Sciatic nerve (tissue), 2 donors: ENCODE measurements at regions not wholly inside any gene's neighbourhood (a gene's known extent, or its start where the extent isn't known, plus 50 kb on each side); places are given as distances from the start of the nearest gene placed in this dataset.

Experiments used
- ATAC-seq: fragments of 200-7000 bp; cut with Tn5 transposase; one replicate; pipeline ENCODE4 v1.9.1; 2020; ENCODE audit warnings: mild to moderate bottlenecking, moderate library complexity
- DNase-seq: peaks from one replicate; pipeline ENCODE4 v3.0.0-alpha.2; 2020; ENCODE audit warnings: low spot score
- intact Hi-C: fragments of 100-400 bp; cut with DNase I; formaldehyde crosslinking; loops from one replicate; pipeline ENCODE4 v1.14.2; 2022
- donor health status: DM: no; HTN: no; CAD: no.
- donor health status: DM: no; HTN: no; CAD: no.

DNA sequence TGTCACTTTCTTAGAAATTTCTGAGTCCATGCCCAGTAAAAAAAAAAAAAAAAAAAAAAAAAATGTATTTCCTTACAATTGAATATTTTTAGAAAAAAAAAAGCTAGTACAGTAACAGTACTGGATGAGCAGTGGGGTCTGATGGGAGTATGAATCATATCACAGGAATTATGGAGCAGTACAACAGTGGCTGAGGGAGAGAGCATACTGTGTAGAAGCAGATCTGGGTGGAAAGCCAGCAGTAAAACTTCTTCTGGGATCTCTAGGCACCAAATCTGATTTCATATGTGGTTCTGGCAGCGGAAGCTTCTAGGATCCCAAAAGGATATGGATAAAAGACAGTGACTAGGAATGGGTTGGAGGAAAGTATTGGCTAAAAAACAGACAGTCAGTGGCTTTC lies 414.9 kb upstream of the FSHR start:
- intact Hi-C loops = no loop called here
- DNase-seq (no peak), ATAC-seq (no peak)

DNA sequence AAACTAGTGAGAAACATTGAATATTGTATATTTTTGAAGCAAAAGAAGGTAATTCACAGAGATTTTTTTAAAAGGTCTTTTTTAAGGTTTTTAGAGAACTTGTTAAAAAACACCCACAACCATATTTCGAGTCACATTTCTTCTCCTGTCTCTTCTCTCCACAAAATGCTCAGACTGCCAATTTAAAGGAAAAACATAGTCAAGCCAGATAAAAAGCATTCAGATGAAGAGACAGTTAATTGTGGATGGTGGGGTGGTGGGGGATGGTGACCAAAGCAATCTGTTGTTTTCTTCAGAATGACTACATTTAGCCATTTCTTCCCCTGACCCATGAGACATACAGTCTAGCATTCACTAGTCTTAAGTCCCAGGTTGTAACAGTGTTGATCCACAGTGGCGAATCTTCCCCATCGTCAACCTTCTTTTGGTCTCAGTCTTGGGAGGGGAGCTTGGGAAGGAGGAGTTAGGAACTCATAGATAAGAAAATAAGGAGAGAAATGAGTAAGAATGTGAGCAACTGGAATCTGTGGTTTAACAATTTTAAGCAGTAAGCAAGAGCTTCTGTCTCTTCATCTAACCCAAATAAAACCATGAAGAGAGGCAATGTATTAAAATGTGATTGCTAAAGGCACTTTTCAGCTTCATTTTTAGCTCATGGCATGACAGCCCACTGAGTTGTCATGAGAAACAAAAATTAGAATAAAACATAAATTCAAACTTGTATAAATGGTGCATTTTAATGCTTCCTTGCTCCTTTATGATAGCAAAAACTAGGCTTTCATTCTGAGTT lies 413.7 kb upstream of the FSHR start:
- no peak for DNase-seq
- ATAC-seq = no peak
- intact Hi-C loops = no loop called here

DNA sequence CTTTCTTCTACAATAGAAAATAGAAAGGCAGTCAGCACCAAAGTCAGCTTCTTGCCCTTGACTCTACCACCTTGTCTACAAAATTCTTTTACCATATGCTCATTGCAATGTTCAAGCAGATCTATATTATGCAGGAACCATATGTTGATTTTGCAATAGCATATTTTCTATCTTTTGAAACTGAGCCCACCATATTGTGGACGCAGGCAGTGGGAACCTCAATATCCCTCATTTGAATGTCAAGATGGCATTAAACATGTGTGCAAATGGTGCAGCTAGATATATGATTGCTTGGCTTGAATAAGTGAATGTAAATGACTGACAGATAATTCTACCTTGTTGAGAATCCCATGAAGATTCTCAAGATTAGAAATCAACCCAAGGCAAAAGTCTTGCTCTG lies 412.7 kb upstream of the FSHR start:
- no peak for ATAC-seq
- no peak for DNase-seq
- intact Hi-C loops = no loop called here

DNA sequence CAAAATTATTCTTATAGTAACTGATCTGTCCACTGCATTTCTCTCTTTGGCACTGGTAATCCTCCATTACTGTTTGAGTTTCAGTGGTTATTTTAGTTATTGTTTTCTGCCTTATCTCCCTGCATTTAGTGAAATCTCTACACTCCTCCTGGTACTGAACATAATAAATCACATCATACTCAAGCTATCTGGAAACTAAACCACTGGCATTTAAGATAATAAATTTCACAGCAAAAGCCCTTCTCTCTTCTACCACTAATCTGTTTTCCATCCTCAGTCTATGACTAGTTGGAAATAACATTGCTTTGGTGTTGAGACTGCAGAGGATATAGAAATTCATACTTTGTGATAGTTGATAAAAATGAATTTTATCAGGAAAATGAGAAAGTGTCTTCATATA lies 399.3 kb upstream of the FSHR start:
- intact Hi-C loops = no loop called here
- no peak for ATAC-seq

DNA sequence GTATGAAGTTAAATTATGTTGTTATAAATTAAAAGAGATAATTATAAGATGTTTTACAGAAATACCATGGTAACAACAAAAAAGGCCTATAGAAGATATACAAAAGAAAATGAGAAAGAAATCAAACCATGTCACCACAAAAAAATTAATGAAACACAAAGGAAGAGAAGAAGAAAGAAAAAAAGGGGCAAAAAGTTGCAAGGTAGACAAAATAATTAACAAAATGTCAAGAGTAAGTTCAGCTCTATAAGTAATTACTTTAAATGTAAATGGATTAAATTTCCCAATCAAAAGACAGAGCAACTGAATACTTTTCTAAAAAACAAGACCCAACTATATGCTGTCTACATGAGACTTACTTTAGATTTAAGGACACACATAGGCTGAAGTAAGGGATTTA lies 378.4 kb upstream of the FSHR start:
- DNase-seq (no peak), ATAC-seq (no peak)
- intact Hi-C loops = no loop called here

More for the DNA sequence above, 399.3 kb upstream of the FSHR start:
- DNase-seq = no peak

DNA sequence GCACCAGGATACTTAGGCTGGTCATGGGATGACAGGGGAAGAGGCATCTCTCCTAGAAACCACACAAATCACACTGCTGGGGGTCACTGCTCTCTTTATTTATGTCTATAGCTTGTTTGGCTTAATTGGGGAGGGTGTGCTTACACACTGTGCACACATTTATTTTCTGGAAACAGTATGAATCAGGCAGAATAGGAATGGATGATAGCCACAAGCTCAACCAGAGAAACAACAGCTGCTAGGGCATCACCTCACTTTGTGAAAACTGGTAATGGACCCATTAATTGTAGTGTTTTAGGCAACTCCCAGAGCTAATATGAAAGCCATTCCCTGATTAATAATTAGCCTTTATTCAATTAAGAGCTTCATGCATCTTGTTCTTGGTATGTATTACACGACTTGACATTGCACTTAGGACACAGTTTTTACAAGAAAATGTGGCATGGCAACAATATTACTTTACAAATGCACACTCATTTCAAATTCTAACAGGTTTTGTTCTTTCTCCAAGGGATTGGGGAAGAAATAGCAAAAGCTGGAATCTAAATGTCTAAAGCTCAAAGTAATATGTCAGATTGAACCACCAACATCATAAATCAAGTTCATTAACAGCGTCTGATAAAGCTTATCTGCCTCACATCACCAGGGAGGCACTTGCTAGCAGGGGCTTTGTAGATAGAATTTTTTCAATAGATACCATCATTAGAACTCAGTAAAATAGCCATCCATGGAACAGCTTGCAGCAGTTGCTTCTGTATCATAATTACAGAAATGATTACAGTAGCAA lies 361.9 kb upstream of the FSHR start:
- DNase-seq (no peak), ATAC-seq (no peak)
- intact Hi-C loops = no loop called here

DNA sequence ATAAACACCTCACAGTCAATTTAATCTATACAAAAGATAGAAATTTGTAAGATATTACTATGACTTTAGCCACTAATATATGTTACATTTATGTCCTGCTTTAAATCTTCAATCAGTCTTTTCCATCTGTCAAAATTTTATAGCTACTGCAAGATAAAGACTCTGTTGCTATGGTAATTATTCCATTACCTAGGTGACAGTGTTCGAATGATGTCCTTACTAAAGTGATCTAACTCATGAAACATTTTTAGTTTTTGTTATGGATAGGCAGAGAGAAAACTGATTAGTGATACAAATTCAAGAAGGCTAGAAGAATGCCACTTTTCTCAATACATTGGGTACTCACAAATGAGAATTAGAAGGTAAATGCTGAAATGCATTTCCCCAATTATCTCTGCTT lies 359.9 kb upstream of the FSHR start:
- no peak for ATAC-seq
- no peak for DNase-seq
- intact Hi-C loops = no loop called here

DNA sequence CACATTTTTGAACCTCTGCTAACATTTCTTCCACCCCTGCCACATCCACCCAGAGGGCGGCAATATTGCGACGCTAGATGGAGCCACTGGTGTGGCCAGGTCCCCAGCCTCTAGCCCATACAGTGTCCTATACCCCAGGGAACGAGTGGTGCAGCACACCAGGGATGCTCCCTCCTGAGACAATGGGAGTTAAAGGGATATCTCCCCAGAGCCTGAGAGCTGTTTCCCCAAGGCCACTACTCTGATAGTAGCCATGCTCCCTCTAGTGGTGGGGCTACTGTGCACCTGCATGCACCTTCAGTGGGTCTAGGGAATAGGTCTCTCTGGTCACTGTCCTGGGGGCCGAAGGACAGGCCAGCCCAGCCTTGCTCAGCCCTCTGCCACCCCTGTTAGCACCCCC lies 336.4 kb upstream of the FSHR start:
- DNase-seq (no peak), ATAC-seq (peak; percentile 30)
- intact Hi-C loops = no loop called here

DNA sequence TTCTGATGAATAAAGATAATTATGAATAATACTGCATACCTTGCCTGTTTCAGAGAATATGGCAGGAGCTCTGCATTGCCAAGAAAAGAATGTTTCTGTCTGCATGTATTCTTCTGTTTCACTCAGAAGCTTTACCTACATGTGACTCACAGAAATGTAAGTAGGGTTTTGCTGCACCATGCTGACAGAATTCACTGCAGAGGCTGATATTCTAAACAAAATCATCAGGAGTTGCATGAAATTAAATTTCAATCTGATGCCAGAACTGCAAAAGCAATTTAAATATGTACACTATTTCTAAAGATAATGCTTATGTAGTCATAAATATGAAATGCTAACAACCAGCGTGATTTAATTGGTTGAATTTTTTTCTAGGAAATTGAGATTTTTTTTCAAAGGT lies 332.8 kb upstream of the FSHR start:
- intact Hi-C loops = no loop called here
- ATAC-seq = no peak
- DNase-seq = no peak

DNA sequence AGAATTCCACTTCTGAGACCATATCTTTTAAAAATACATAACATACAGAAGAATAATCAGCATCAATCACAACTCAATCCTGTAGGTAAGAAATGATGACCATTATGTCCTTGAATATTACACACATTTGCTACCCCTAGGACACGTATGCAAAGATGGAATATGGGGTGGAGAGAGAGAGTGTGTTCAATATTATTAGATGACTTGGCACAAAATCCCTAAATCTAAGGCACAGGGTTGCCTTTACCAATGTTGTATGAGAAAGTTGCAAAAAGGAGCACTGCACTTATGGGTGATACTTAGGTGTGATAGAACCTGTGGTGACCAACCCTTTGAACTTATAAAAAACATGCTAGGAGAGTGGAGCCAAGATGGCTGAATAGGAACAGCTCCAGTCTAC lies 326.2 kb upstream of the FSHR start:
- ATAC-seq (no peak), DNase-seq (no peak)
- intact Hi-C loops = no loop called here

DNA sequence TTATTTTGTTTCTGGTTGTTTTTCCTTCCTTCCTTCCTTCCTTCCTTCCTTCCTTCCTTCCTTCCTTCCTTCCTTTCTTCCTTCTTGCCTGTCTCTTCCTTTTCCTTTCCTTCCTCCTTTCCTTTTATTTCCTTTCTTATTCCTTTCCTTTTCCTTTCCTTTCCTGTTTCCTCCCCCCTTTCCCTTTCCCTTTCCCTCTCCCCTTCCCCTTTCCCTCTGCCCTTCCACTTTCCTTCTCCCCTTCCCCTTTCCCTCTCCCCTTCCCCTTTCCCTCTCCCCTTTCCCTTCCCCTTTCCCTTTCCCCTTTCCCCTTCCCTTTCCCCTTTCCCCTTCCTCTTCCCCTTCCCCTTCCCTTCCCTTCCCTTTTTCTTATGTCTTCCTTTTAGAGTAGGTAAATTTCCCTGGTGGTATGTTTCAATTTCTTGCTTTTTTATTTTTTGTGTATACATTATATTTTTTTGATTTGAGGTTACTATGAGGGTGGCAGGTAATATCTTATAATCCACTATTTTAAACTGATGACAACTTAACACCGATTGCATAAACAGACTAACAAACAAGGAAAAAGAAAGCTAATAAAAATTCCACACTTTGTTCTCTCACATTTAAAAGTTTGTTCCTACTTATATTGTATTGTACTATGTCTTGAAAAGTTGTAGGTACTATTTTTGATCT lies 311.0 kb upstream of the FSHR start:
- intact Hi-C loops = no loop called here
- ATAC-seq (no peak), DNase-seq (no peak)

DNA sequence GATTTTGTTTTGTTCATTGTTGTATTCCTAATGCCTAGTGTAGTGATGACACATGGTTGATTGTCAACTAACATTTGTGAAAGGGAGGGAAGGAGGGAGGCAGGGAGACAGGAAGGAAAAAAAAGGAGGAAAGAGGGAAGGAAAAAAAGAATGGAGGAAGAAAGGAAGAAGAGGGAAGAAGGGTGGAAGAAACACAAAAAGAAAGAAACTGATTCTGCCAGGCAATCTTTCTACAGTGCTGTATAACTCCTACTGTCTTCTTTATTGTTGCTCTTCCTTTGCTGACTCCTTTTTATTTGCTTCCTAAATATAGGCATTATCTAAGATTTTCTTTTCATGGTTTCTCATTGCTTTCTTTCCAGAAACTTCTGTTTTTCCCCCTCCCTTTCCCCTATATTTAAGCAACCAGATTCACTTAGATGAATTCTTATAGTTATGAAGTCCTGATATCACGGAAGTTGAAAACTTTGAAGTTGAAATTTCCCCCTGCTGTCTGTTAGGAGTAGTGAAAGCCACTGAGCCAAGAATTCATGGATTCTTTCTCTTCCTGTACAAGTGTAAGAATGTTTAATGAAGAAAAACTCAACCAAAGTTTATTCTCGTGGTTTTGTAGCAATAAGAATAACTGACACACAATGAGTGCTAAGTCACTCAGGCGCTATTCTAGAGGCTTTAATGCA lies 305.1 kb upstream of the FSHR start:
- intact Hi-C loops = no loop called here
- ATAC-seq = no peak
- no peak for DNase-seq

DNA sequence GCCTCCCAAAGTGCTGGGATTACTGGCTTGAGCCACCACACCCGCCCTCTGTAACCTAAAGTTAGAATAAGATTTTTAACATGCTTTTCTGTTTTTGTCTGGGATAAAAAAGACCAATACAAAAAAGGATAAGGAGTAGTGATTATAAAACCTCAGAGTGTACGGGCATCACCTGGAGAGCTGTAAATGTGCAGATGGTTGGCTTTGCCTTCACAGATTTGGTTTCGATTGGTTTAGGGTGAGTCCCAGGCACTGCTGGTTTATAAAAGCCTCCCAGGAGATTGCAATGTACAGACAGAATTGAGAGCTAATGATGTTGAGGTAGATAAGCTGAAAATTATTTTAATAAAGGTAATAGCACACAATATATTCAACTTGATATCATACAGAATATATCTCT lies 289.7 kb upstream of the FSHR start:
- intact Hi-C loops = no loop called here
- DNase-seq (no peak), ATAC-seq (no peak)

DNA sequence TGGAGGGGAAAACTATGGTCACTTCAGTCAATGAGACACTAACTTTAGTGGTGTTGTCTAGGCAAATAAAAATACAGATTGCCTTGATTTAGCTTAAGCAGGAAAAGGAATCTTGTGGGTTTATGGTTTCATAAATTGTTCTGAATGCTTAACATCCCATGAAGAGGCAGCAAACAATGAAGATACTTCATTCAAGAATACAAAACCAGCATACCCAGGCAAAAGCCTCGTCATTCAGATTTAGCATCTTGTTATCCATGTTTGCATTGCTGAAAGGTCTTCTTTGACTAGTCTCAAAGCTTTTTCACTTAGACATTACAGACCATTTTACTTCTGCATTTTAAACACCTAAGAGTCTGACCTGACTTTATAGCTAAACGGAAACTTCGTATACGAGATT lies 272.7 kb upstream of the FSHR start:
- ATAC-seq (no peak), DNase-seq (no peak)
- intact Hi-C loops = no loop called here

DNA sequence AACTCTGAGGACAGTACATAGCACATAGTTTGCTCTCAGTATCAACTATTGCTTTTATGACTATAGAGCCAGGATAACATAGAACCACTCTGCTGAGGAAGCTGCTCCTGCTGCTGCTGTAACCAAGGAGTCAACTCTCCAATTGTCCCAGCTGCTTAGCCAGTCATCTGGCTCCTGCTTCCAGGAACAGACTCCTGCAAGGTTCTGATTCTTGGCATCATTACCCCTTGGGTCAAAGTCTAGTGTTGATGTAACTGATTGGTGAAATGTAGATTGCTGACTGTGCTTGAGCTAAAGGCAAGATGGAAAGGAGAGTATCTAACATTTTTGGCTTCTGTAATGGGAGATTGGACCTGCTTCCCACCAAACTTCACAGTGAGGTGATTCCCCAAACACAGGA lies 261.9 kb upstream of the FSHR start:
- DNase-seq (no peak), ATAC-seq (no peak)
- intact Hi-C loops = no loop called here

DNA sequence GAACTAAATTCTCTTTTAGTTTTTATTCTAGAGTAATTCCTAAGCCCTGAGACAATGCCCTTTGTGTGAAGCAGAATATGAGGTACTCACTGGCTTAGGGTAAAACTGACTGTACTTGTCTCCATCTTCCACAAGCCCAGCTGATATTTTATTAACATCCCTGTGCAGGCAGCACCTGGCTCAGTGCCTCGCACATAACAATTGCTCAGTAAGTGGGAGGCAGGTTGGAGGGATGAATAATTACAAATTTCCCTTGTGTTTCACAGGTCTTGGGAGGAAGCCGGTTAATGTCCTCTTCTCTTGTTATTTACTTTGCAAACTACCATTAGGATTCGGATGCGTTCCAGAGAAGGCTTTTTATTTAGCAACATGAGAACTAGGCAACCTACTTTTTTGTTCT lies 249.8 kb upstream of the FSHR start:
- ATAC-seq (no peak), DNase-seq (no peak)
- intact Hi-C loops = no loop called here

DNA sequence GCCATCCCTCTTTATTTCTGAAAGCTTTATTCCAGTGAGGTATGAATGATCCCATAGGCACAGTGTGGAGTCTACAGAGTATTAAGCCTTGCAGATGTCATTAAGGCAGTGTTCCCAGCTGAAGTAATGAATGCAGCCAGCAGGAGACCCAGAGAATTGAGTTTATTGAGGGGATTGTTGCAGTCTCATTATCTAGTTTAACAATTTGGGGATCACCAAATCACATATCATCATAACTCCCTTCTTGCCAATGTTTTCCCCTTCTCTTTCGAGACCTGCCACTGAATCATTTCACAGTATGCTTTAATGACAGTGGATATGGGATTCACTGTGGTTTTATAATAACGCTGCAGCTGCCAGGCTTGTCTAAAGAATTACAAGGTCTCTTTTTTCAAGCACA lies 249.3 kb upstream of the FSHR start:
- no peak for DNase-seq
- intact Hi-C loops = no loop called here
- no peak for ATAC-seq

DNA sequence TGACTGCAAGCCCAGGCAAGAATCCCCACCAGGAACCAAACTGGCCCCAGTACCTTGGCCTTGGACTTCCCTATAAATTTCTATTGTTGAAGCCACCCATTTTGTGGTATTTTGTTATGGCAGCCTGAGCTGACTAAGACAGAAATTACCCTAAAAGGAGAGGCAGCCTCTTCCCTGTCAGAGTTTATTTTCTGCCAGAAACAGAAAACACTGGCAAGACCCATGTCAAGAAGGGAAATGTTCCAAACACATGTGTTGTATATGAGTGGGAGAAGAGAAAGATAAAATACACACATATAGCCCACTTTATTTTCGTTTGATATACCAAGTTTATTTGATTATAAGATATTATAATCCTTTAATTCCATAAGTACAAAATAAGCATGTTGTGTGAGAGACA lies 225.1 kb upstream of the FSHR start:
- no peak for DNase-seq
- intact Hi-C loops = no loop called here
- no peak for ATAC-seq

DNA sequence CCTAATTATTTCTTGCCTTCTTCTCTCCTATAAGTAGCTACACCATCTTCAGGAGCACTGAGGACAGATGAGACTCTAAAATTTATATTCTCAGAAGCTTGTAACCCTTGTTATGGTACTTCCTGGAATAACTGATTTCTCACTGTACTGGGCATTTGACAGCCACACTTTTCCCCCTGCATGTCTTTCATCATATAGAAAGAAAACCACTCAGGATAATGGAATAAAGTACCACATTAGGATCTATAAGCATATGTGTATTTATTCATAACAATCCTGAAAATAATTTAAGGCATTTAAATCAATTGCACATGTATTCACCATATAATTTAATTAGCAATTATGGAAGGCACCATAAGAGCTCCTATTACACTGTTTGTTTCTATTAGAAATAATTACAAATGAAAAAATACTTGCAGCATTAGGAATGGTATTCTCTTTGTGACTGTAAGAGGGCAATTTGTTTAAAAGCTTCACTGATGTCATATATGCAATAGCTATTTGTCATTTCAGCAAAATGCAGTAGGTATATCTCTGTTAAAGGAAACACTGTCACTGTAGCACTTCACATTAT lies 216.9 kb upstream of the FSHR start:
- ATAC-seq (no peak), DNase-seq (no peak)
- intact Hi-C loops = no loop called here
